ENCODE measurements at regions not wholly inside any gene's neighbourhood (a gene's known extent, or its start where the extent isn't known, plus 50 kb on each side); places are given as distances from the start of the nearest gene placed in this dataset.
A peak's percentile ranks its signal among the peaks of the same experiment; 100 is the strongest.

GRCh38 chr16:10309271-10309932 is 76.5 kb upstream of the ATF7IP2 start:
- TF ChIP-seq CTCF (IDR thresholded peaks at IDR 0.05; ENCODE audit: unreplicated experiment), result no peak
- no peaks in the 10 kb centered on the region for H3K27me3 Mint-ChIP-seq (ENCODE audit: low read depth)
- H3K36me3 Mint-ChIP-seq, result no peaks in the 10 kb centered on the region
- no peak for DNase-seq (ENCODE audit: low spot score in 2 of 2, unreplicated experiment in 2 of 2)
- H3K27ac Mint-ChIP-seq, result peak overlapping the region; percentile 45
- no peaks in the 10 kb centered on the region for H3K9me3 Mint-ChIP-seq
- H3K4me1 Mint-ChIP-seq, result peaks cover 28% of the 10 kb centered on the region
- no peak overlapping the region for H3K4me3 Mint-ChIP-seq

- H3K4me1 Mint-ChIP-seq, result peaks cover 40% of the 10 kb centered on the region
- H3K36me3 Mint-ChIP-seq, result no peaks in the 10 kb centered on the region
- peak overlapping the region; percentile 96 for H3K27ac Mint-ChIP-seq
- H3K27me3 Mint-ChIP-seq (ENCODE audit: low read depth), result no peaks in the 10 kb centered on the region
- DNase-seq (ENCODE audit: low spot score in 2 of 2, unreplicated experiment in 2 of 2), result no peak
- no peak for TF ChIP-seq CTCF (IDR thresholded peaks at IDR 0.05; ENCODE audit: unreplicated experiment)
- no peak overlapping the region for H3K4me3 Mint-ChIP-seq
- H3K9me3 Mint-ChIP-seq, result no peaks in the 10 kb centered on the region
Observed at GRCh38 chr16:10312008-10312407, 73.9 kb upstream of the ATF7IP2 start.

- Mint-ChIP-seq H3K4me3 (no peak overlapping the region), H3K27ac (peak overlapping the region; percentile 37), H3K27me3 (ENCODE audit: low read depth) (no peaks in the 10 kb centered on the region), H3K4me1 (peaks cover 40% of the 10 kb centered on the region), H3K36me3 (no peaks in the 10 kb centered on the region), H3K9me3 (no peaks in the 10 kb centered on the region)
- no peak for TF ChIP-seq CTCF (IDR thresholded peaks at IDR 0.05; ENCODE audit: unreplicated experiment)
- DNase-seq (ENCODE audit: low spot score in 2 of 2, unreplicated experiment in 2 of 2), result no peak
Observed at GRCh38 chr16:10312784-10313724, 72.8 kb upstream of the ATF7IP2 start.

- no peak for DNase-seq (ENCODE audit: low spot score in 2 of 2, unreplicated experiment in 2 of 2)
- Mint-ChIP-seq H3K27me3 (ENCODE audit: low read depth) (no peaks in the 10 kb centered on the region), H3K27ac (no peak overlapping the region), H3K4me1 (peaks cover 45% of the 10 kb centered on the region), H3K4me3 (no peak overlapping the region), H3K9me3 (no peaks in the 10 kb centered on the region), H3K36me3 (no peaks in the 10 kb centered on the region)
- TF ChIP-seq CTCF (IDR thresholded peaks at IDR 0.05; ENCODE audit: unreplicated experiment), result no peak
Observed at GRCh38 chr16:10314317-10314716, 71.5 kb upstream of the ATF7IP2 start.

GRCh38 chr16:10314811-10315210 is 71.0 kb upstream of the ATF7IP2 start:
- peak overlapping the region; percentile 84 for H3K27ac Mint-ChIP-seq
- H3K4me1 Mint-ChIP-seq, result peaks cover 43% of the 10 kb centered on the region
- H3K27me3 Mint-ChIP-seq (ENCODE audit: low read depth), result no peaks in the 10 kb centered on the region
- H3K9me3 Mint-ChIP-seq, result no peaks in the 10 kb centered on the region
- no peak for DNase-seq (ENCODE audit: low spot score in 2 of 2, unreplicated experiment in 2 of 2)
- H3K36me3 Mint-ChIP-seq, result no peaks in the 10 kb centered on the region
- H3K4me3 Mint-ChIP-seq, result no peak overlapping the region
- no peak for TF ChIP-seq CTCF (IDR thresholded peaks at IDR 0.05; ENCODE audit: unreplicated experiment)

Data from mesothelial cell of epicardium (in vitro differentiated cells).